H9 (cell line): ENCODE measurements at regions not wholly inside any gene's neighbourhood (a gene's known extent, or its start where the extent isn't known, plus 50 kb on each side); places are given as distances from the start of the nearest gene placed in this dataset.

Source experiments
- DNase-seq: peaks from one replicate; pipeline ENCODE4 v3.0.0-alpha.2; 2017
- H2AFZ ChIP-seq: one replicate; pipeline ENCODE4 v1.6.1; 2013; ENCODE audit warnings: mild to moderate bottlenecking, low read length, control low read depth, moderate library complexity
- H2AK5ac ChIP-seq: 2 replicates; pipeline ENCODE4 v1.6.1; 2013; ENCODE audit warnings: low read length, control low read depth, mixed read lengths; ENCODE audit not compliant: insufficient read length
- H2BK120ac ChIP-seq: one replicate; pipeline ENCODE4 v1.6.1; 2013; ENCODE audit warnings: low read depth, mild to moderate bottlenecking, low read length, control low read depth, inconsistent platforms; ENCODE audit not compliant: poor library complexity, severe bottlenecking
- H2BK12ac ChIP-seq: 2 replicates; pipeline ENCODE4 v1.6.1; 2013; ENCODE audit warnings: low read length, control low read depth, mixed read lengths, low read depth; ENCODE audit not compliant: insufficient read length
- H2BK15ac ChIP-seq: 2 replicates; pipeline ENCODE4 v1.6.1; 2013; ENCODE audit warnings: low read depth, low read length, control low read depth
- H2BK20ac ChIP-seq: one replicate; pipeline ENCODE4 v1.6.1; 2013; ENCODE audit warnings: low read depth, mild to moderate bottlenecking, low read length, control low read depth, inconsistent platforms; ENCODE audit not compliant: poor library complexity, severe bottlenecking
- H2BK5ac ChIP-seq: 2 replicates; pipeline ENCODE4 v1.6.1; 2013; ENCODE audit warnings: low read length, control low read depth, mixed read lengths; ENCODE audit not compliant: insufficient read length
- H3K14ac ChIP-seq: 2 replicates; pipeline ENCODE4 v1.6.1; 2013; ENCODE audit warnings: low read length, control low read depth; ENCODE audit not compliant: insufficient read depth
- H3K18ac ChIP-seq: 2 replicates; pipeline ENCODE4 v1.6.1; 2013; ENCODE audit warnings: low read depth, mild to moderate bottlenecking, mixed read lengths, low read length, control low read depth; ENCODE audit not compliant: insufficient read length
- H3K23ac ChIP-seq: 2 replicates; pipeline ENCODE4 v1.6.1; 2013; ENCODE audit warnings: low read length, control low read depth, mixed read lengths, low read depth; ENCODE audit not compliant: insufficient read length
- H3K23me2 ChIP-seq: 2 replicates; pipeline ENCODE4 v1.6.1; 2013; ENCODE audit warnings: low read depth, mild to moderate bottlenecking, mixed read lengths, low read length, control low read depth; ENCODE audit not compliant: insufficient read length, poor library complexity, severe bottlenecking
- H3K27ac ChIP-seq: 2 replicates; pipeline ENCODE4 v1.5.1; 2013; ENCODE audit warnings: low read length, control low read depth, mixed read lengths, low read depth; ENCODE audit not compliant: insufficient read length
- H3K27me3 ChIP-seq: 2 replicates; pipeline ENCODE4 v1.6.1; 2013; ENCODE audit warnings: low read length, control low read depth, inconsistent platforms; ENCODE audit not compliant: insufficient read depth
- H3K4ac ChIP-seq: 2 replicates; pipeline ENCODE4 v1.6.1; 2013; ENCODE audit warnings: low read depth, mild to moderate bottlenecking, control low read depth, inconsistent platforms, low read length, moderate library complexity
- H3K4me1 ChIP-seq: 2 replicates; pipeline ENCODE4 v1.6.1; 2013; ENCODE audit warnings: low read length, control low read depth, inconsistent platforms; ENCODE audit not compliant: insufficient read depth
- H3K4me2 ChIP-seq: 2 replicates; pipeline ENCODE4 v1.6.1; 2013; ENCODE audit warnings: low read length, control low read depth, mixed read lengths; ENCODE audit not compliant: insufficient read length, insufficient read depth
- H3K56ac ChIP-seq: 2 replicates; pipeline ENCODE4 v1.6.1; 2013; ENCODE audit warnings: low read depth, mild to moderate bottlenecking, mixed read lengths, low read length, control low read depth; ENCODE audit not compliant: insufficient read length
- H3K79me1 ChIP-seq: 2 replicates; pipeline ENCODE4 v1.6.1; 2013; ENCODE audit warnings: low read depth, mild to moderate bottlenecking, moderate library complexity, low read length, control low read depth, inconsistent platforms; ENCODE audit not compliant: insufficient read depth, poor library complexity, severe bottlenecking
- H3K79me2 ChIP-seq: 2 replicates; pipeline ENCODE4 v1.6.1; 2013; ENCODE audit warnings: low read length, control low read depth, inconsistent platforms; ENCODE audit not compliant: insufficient read depth
- H3K9ac ChIP-seq: 2 replicates; pipeline ENCODE4 v1.6.1; 2013; ENCODE audit warnings: low read length, control low read depth, mixed read lengths; ENCODE audit not compliant: insufficient read length; ENCODE audit errors: extremely low read depth
- H3K9me3 ChIP-seq: one replicate; pipeline ENCODE4 v1.6.1; 2013; ENCODE audit warnings: low read depth, low read length, inconsistent platforms; ENCODE audit not compliant: control insufficient read depth
- H3T11ph ChIP-seq: one replicate; pipeline ENCODE4 v1.6.1; 2013; ENCODE audit warnings: mild to moderate bottlenecking, low read length, control low read depth, inconsistent platforms
- H4K20me1 ChIP-seq: one replicate; pipeline ENCODE4 v1.6.1; 2013; ENCODE audit not compliant: control insufficient read depth, insufficient read length, insufficient read depth
- H4K5ac ChIP-seq: 2 replicates; pipeline ENCODE4 v1.6.1; 2013; ENCODE audit warnings: low read depth, mild to moderate bottlenecking, mixed read lengths, low read length, control low read depth; ENCODE audit not compliant: insufficient read length
- H4K8ac ChIP-seq: replicated peaks from 2 replicates; pipeline ENCODE4 v1.6.1; 2013; ENCODE audit warnings: low read length, control low read depth, mixed read lengths, low read depth; ENCODE audit not compliant: insufficient read length
- H4K91ac ChIP-seq: 2 replicates; pipeline ENCODE4 v1.6.1; 2013; ENCODE audit warnings: low read depth, mild to moderate bottlenecking, moderate library complexity, mixed read lengths, low read length, control low read depth; ENCODE audit not compliant: insufficient read length
- H3K27ac Mint-ChIP-seq, 3 experiments: 2 replicates in 2 of 3; 3 replicates in 1 of 3; pipeline ENCODE4 v1.8.0; 2020 to 2021; ENCODE audit warnings: mixed read lengths in 3 of 3, mild to moderate bottlenecking in 1 of 3, moderate library complexity in 1 of 3
- H3K27me3 Mint-ChIP-seq: 2 replicates; pipeline ENCODE4 v1.8.0; 2021; ENCODE audit warnings: low read depth, mild to moderate bottlenecking, moderate library complexity, mixed read lengths
- H3K36me3 Mint-ChIP-seq, 3 experiments: 2 replicates in 2 of 3; 3 replicates in 1 of 3; pipeline ENCODE4 v1.8.0; 2020 to 2021; ENCODE audit warnings: low read depth in 3 of 3, mixed read lengths in 3 of 3; ENCODE audit not compliant: insufficient read depth in 1 of 3
- H3K4me1 Mint-ChIP-seq, 2 experiments: 2 replicates each; pipeline ENCODE4 v1.8.0; 2020; ENCODE audit warnings: mixed read lengths in 2 of 2
- H3K4me3 Mint-ChIP-seq, 2 experiments: 2 replicates in 1 of 2; 3 replicates in 1 of 2; pipeline ENCODE4 v1.8.0; 2020 to 2021; ENCODE audit warnings: mild to moderate bottlenecking in 2 of 2, mixed read lengths in 2 of 2, moderate library complexity in 1 of 2
- H3K9me3 Mint-ChIP-seq, 2 experiments: 2 replicates in 1 of 2; 3 replicates in 1 of 2; pipeline ENCODE4 v1.8.0; 2020; ENCODE audit warnings: mild to moderate bottlenecking in 2 of 2, mixed read lengths in 2 of 2, moderate library complexity in 1 of 2
- CTCF ChIP-seq: fragments of 200-600 bp; sonication (generic); conservative IDR thresholded peaks from 3 replicates; pipeline ENCODE4 v1.8.0; 2021; ENCODE audit warnings: antibody characterized with exemption, mild to moderate bottlenecking
- WGBS: extraction: QIAGEN DNeasy Blood & Tissue Kit; methylation state at CpG from one replicate; pipeline ENCODE4 v1.1.7; 2013; ENCODE audit warnings: missing lambda C conversion rate, low lambda C conversion rate, mixed read lengths; ENCODE audit not compliant: insufficient read length; ENCODE audit errors: extremely low coverage; 5-methylcytosine and 5-hydroxymethylcytosine counted together

- Histone ChIP-seq H4K5ac (no peak overlapping the region), H3K23me2 (peaks cover 7% of the 10 kb centered on the region), H4K8ac (no peak overlapping the region), H3K56ac (no peak overlapping the region), H4K91ac (no peak overlapping the region), H3T11ph (no peak overlapping the region), H2BK120ac (no peak overlapping the region), H3K79me1 (no peaks in the 10 kb centered on the region), H2BK5ac (no peak overlapping the region), H3K79me2 (no peaks in the 10 kb centered on the region), H3K4me2 (no peak overlapping the region), H3K23ac (no peak overlapping the region), H3K9ac (no peak overlapping the region), H3K4me1 (no peaks in the 10 kb centered on the region), H2AK5ac (no peak overlapping the region), H3K18ac (no peak overlapping the region), H3K14ac (no peak overlapping the region), H3K27me3 (peaks cover 8% of the 10 kb centered on the region; the same call in 1 of the 2 replicates), H3K9me3 (no peaks in the 10 kb centered on the region), H2BK20ac (no peak overlapping the region), H3K4ac (no peak overlapping the region), H2BK15ac (no peak overlapping the region), H3K27ac (no peak overlapping the region), H2BK12ac (no peak overlapping the region), H2AFZ (no peak overlapping the region), H4K20me1 (no peaks in the 10 kb centered on the region)
- Mint-ChIP-seq H3K27ac (no peak overlapping the region; a peak in 1 of 7 replicates), H3K36me3 (no peaks in the 10 kb centered on the region), H3K27me3 (peaks cover 50% of the 10 kb centered on the region), H3K4me1 (peaks cover 20 to 27% of the 10 kb centered on the region in 2 experiments), H3K9me3 (no peaks in the 10 kb centered on the region), H3K4me3 (no peak overlapping the region)
- no peak for TF ChIP-seq CTCF
- WGBS, result no CpG with 5 or more reads among the region's 7 CpGs
- no peak for DNase-seq
Measured at GRCh38 chr10:117736655-117737054, 194.1 kb downstream of the EMX2 start.
